ENCODE measurements at regions not wholly inside any gene's neighbourhood (a gene's known extent, or its start where the extent isn't known, plus 50 kb on each side); places are given as distances from the start of the nearest gene placed in this dataset.

DNA sequence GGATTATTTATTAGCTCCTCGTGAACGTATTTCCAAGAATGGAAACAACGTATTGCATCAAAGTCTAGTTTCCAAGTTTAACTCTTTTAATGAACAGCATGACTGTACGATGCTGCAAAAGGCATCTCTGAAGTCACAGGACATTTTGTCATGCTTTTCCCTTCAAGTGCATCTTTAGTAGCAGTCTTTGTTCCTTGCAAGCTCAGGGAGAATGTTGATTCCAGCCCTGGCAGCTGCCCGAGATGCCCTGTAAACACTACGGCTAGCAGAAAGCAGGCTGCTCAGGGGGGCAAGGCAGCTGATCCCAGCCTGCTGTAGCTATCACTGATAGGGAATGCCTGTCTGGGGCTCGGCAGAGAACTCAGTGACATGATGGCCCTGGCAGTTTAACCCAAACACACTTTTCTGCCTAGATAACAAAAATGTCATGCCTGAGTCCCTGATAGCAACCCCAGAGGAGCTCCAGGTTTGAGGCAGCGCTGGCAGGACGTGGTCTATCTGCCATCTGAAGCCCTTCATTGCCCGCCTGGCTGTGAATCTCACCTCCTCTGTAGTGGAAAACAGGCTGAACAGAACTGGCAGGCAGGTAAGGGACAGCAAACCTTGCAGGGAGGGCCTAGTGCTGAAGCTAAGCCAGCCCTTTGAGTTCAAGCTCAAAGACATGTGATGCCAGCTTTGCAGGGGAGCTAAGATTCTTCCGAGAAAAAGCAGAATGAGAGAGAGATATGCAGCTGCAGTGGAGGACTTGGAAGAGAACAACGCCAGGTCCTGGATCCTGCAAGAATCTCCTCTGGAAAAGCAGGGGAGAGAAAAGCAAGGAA is 264.6 kb downstream of the SNX10 start:
- TF ChIP-seq CEBPB (IDR thresholded peaks at IDR 0.05) = no peak
- TF ChIP-seq CTCF (IDR thresholded peaks at IDR 0.05) = no peak
- TF ChIP-seq, protein P1, sequence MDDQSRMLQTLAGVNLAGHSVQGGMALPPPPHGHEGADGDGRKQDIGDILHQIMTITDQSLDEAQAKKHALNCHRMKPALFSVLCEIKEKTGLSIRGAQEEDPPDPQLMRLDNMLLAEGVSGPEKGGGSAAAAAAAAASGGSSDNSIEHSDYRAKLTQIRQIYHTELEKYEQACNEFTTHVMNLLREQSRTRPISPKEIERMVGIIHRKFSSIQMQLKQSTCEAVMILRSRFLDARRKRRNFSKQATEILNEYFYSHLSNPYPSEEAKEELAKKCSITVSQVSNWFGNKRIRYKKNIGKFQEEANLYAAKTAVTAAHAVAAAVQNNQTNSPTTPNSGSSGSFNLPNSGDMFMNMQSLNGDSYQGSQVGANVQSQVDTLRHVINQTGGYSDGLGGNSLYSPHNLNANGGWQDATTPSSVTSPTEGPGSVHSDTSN (IDR thresholded peaks at IDR 0.05) = no peak
- TF ChIP-seq POLR2A (IDR thresholded peaks at IDR 0.05; ENCODE audit: low read length) = no peak
- no peak for TF ChIP-seq KDM5A (IDR thresholded peaks at IDR 0.05)
- TF ChIP-seq BHLHE40 (IDR thresholded peaks at IDR 0.05; ENCODE audit: low read depth, low read length) = no peak
- TF ChIP-seq, protein P2, sequence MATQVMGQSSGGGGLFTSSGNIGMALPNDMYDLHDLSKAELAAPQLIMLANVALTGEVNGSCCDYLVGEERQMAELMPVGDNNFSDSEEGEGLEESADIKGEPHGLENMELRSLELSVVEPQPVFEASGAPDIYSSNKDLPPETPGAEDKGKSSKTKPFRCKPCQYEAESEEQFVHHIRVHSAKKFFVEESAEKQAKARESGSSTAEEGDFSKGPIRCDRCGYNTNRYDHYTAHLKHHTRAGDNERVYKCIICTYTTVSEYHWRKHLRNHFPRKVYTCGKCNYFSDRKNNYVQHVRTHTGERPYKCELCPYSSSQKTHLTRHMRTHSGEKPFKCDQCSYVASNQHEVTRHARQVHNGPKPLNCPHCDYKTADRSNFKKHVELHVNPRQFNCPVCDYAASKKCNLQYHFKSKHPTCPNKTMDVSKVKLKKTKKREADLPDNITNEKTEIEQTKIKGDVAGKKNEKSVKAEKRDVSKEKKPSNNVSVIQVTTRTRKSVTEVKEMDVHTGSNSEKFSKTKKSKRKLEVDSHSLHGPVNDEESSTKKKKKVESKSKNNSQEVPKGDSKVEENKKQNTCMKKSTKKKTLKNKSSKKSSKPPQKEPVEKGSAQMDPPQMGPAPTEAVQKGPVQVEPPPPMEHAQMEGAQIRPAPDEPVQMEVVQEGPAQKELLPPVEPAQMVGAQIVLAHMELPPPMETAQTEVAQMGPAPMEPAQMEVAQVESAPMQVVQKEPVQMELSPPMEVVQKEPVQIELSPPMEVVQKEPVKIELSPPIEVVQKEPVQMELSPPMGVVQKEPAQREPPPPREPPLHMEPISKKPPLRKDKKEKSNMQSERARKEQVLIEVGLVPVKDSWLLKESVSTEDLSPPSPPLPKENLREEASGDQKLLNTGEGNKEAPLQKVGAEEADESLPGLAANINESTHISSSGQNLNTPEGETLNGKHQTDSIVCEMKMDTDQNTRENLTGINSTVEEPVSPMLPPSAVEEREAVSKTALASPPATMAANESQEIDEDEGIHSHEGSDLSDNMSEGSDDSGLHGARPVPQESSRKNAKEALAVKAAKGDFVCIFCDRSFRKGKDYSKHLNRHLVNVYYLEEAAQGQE (IDR thresholded peaks at IDR 0.05) = no peak
- TF ChIP-seq CHD2 (IDR thresholded peaks at IDR 0.05; ENCODE audit: low read length, partially characterized antibody) = no peak

All from A549 (cell line).